Fibroblast of villous mesenchyme (primary cell): ENCODE measurements at regions not wholly inside any gene's neighbourhood (a gene's known extent, or its start where the extent isn't known, plus 50 kb on each side); places are given as distances from the start of the nearest gene placed in this dataset.
A peak's percentile ranks its signal among the peaks of the same experiment; 100 is the strongest.

Experiments used
- DNase-seq: peaks from one replicate; pipeline ENCODE4 v3.0.0-alpha.2; 2010; ENCODE audit warnings: low read depth
- H3K4me3 ChIP-seq: 2 replicates; pipeline ENCODE4 v1.5.1; 2011; ENCODE audit warnings: low read depth, mild to moderate bottlenecking, low read length
- TF ChIP-seq, protein P1 (sequence below): IDR thresholded peaks from 2 replicates; pipeline ENCODE4 v1.5.1; 2012; ENCODE audit warnings: low read depth, mild to moderate bottlenecking, low read length; ENCODE audit not compliant: insufficient read depth

DNA sequence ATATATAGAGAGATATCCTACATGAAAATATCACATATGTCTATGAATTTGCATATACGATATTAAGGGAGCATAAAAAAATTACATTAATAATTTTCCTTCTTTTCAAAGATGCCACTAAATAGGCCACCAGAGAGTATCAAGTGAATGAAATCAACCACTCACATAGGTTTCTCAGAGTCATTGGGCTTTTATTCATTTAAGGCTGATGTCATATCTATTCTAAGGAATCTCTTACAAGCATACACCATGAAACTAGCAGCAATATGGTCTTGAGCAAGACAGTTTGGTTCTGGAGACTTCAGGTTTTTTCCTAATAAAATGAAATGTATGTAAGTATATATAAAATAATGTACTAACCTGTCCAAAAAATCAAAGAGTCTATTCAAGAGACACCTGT is 420.4 kb downstream of the PLA2G4A start:
- no peak overlapping the region for H3K4me3 ChIP-seq
- no peak for DNase-seq
- TF ChIP-seq, protein P1, sequence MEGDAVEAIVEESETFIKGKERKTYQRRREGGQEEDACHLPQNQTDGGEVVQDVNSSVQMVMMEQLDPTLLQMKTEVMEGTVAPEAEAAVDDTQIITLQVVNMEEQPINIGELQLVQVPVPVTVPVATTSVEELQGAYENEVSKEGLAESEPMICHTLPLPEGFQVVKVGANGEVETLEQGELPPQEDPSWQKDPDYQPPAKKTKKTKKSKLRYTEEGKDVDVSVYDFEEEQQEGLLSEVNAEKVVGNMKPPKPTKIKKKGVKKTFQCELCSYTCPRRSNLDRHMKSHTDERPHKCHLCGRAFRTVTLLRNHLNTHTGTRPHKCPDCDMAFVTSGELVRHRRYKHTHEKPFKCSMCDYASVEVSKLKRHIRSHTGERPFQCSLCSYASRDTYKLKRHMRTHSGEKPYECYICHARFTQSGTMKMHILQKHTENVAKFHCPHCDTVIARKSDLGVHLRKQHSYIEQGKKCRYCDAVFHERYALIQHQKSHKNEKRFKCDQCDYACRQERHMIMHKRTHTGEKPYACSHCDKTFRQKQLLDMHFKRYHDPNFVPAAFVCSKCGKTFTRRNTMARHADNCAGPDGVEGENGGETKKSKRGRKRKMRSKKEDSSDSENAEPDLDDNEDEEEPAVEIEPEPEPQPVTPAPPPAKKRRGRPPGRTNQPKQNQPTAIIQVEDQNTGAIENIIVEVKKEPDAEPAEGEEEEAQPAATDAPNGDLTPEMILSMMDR, result no peak

DNA sequence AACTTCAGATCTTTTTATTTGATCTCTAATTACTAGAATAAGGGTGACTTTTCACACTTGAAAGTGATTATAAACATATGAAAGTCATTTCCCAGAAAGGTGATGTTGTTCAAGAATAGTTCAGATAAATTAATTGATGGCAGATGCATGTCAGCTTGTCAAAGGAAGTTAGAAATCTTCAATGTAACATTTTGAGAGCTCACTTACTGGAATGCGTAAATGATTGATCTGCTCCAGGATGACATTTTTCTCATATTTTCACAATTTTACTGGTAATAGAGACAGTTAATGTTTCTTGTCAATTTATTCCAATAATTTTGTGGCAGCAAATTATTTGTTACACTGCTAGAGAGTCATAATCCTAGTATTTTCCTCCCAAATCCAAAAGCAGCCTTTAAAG is 424.2 kb downstream of the PLA2G4A start:
- TF ChIP-seq, protein P1, result no peak
- H3K4me3 ChIP-seq, result no peak overlapping the region
- DNase-seq, result no peak

DNA sequence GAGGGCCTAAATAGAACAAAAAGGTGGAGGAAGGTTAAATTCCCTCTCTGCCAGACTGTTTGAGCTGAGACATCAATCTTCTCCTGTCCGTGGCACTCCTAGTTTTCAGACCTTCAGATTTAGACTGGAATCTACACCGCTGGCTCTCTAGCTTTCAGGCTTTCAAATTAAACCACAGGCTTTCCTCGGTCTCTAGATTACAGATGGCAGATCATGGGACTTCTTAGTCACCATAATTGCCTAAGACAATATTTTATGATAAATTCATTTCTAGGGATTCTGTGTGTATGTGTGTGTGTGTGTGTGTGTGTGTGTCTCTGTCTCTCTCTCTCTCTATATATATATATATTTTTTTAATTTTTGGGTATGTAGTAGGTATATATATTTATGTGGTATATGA is 428.7 kb downstream of the PLA2G4A start:
- no peak overlapping the region for H3K4me3 ChIP-seq
- DNase-seq, result no peak
- TF ChIP-seq, protein P1, result no peak

DNA sequence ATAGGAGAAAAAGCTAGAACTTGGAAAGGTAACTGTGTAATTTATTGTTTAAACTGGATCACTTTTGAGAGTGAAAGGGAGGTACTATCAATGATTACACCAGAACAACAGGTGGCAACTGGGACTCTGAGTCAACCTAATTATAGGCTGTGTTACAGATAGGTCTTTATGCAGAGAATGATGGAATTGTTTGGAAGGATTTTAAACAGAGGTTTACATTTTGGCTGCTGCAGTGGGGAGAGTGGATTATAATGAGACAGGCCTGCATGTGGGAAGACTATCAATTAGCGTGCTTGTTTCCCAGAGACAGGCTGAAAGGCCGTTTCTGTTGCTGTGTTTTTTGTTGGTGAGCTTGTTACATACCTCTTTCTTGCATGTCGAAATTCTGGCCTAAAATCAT is 432.9 kb downstream of the PLA2G4A start:
- TF ChIP-seq, protein P1, result no peak
- no peak for DNase-seq
- no peak overlapping the region for H3K4me3 ChIP-seq

DNA sequence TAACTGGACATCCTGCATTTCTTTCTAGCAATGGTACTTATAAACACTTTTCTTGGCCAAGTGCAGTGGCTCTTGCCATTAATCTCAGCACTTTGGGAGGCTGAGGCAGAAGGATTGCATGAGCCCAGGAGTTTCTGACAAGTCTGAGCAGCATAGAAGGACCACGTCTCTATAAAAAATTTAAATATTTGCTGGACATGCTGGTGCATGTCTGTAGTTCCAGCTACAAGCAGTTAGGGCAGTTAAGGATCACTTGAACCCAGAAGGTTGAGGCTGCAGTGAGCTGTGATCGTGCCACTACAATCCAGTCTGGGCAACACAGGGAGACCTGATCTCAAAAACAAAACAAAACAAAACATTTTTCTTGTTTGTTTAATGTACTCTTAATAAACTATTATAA is 434.0 kb downstream of the PLA2G4A start:
- DNase-seq, result no peak
- TF ChIP-seq, protein P1, result no peak
- no peak overlapping the region for H3K4me3 ChIP-seq

DNA sequence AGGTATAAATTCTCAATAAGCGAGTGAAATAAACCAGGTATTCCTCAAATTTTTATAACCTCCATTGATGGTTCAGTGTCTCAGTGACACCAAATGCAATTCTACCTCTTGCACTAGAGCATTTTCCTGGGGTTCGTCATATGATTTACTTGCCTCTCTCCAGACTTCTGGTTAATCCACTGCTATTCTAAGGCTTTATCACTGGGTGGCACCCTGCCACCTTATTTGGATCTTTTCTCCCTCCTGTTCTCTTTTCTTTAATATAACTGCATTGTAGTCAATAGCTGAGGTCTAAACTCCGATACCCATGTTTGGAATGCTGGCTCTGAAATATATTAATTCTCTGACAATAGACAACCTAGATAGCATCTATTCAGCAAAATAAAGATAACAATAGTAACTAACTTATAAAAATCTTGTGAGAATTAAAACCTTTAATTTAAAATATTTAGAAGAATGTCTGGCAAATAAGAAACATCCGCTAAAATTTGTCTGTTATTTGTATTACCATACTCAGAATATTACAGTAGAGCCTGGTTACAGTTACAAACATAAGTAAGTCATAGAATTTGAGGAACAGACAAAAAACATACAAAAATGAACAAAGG is 436.4 kb downstream of the PLA2G4A start:
- H3K4me3 ChIP-seq, result no peak overlapping the region
- peak; percentile 28 for DNase-seq

DNA sequence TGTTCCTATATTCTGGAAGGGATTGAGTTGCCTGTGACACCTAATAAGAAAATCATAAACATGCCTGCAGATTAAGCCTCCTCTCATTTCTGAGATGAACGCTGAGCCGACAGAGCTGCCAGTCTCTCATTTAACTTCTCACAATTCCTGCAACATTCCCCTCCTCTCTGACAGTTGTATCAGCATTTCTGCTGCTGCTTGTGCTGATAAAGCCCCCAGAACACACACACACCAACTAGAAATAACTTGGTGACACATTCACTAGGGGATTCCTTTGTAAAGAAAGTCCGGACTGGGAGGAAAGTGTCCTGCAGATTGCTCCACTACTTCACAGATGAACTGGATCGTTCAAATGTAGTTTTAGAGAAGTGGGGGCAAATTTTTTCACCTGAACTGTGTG is 437.3 kb downstream of the PLA2G4A start:
- no peak for DNase-seq
- TF ChIP-seq, protein P1, result no peak
- no peak overlapping the region for H3K4me3 ChIP-seq

More for the DNA sequence above, 436.4 kb downstream of the PLA2G4A start:
- TF ChIP-seq, protein P1, result peak; percentile 29
